H1 (cell line): ENCODE measurements at regions not wholly inside any gene's neighbourhood (a gene's known extent, or its start where the extent isn't known, plus 50 kb on each side); places are given as distances from the start of the nearest gene placed in this dataset.

Experiments
- CTCF ChIA-PET: fragments of 300-600 bp; sonication (Branson Sonifier 250); formaldehyde crosslinking; loops from one replicate; lab custom pipeline; 2021; ENCODE audit not compliant: partially characterized antibody; lab: Charles Lee
- POLR2A ChIA-PET: fragments of 300-600 bp; sonication (Branson Sonifier 250); formaldehyde crosslinking; loops from one replicate; lab custom pipeline; 2021; ENCODE audit warnings: inconsistent platforms; ENCODE audit not compliant: partially characterized antibody; lab: Charles Lee
- DNase-seq, 2 experiments: peaks; one replicate each; pipeline versions ENCODE4 v3.0.0 to v3.0.0-alpha.2; 2010 to 2022; ENCODE audit warnings: low spot score in 2 of 2, low read depth in 1 of 2, mixed read lengths in 1 of 2
- FAIRE-seq: peaks from 2 replicates; lab custom pipeline; 2011; peaks lifted over from hg19 to GRCh38; lab: Jason Lieb, UNC
- H2AFZ ChIP-seq: 2 replicates; pipeline ENCODE4 v1.8.1; 2012; ENCODE audit warnings: low read length, inconsistent platforms
- H2AK5ac ChIP-seq: 2 replicates; pipeline ENCODE4 v1.6.1; 2013; ENCODE audit warnings: low read depth, low read length
- H2BK120ac ChIP-seq: replicated peaks from 2 replicates; pipeline ENCODE3; 2013; ENCODE audit warnings: low read depth, low read length, inconsistent platforms
- H2BK12ac ChIP-seq: 2 replicates; pipeline ENCODE4 v1.6.1; 2013; ENCODE audit warnings: low read depth, low read length
- H2BK15ac ChIP-seq: 2 replicates; pipeline ENCODE4 v1.6.1; 2013; ENCODE audit warnings: low read length
- H2BK20ac ChIP-seq: 2 replicates; pipeline ENCODE4 v1.6.1; 2013; ENCODE audit warnings: low read length
- H2BK5ac ChIP-seq: 2 replicates; pipeline ENCODE4 v1.6.1; 2013; ENCODE audit warnings: low read depth, low read length
- H3K14ac ChIP-seq: 2 replicates; pipeline ENCODE4 v1.6.1; 2013; ENCODE audit warnings: inconsistent platforms; ENCODE audit not compliant: insufficient read length
- H3K18ac ChIP-seq: 2 replicates; pipeline ENCODE4 v1.6.1; 2013; ENCODE audit warnings: low read length; ENCODE audit errors: extremely low read depth
- H3K23ac ChIP-seq: 2 replicates; pipeline ENCODE4 v1.6.1; 2013; ENCODE audit warnings: inconsistent platforms; ENCODE audit not compliant: insufficient read length
- H3K23me2 ChIP-seq: 2 replicates; pipeline ENCODE4 v1.6.1; 2013; ENCODE audit warnings: low read depth, low read length
- H3K27ac ChIP-seq: 2 replicates; pipeline ENCODE4 v1.6.1; 2011; ENCODE audit warnings: low read depth, low read length, inconsistent platforms
- H3K27me3 ChIP-seq, 4 experiments: replicated peaks in 1 of 4; 1 replicate in 1 of 4; 2 replicates in 3 of 4; pipeline versions ENCODE4 v1.6.1 to v1.8.1; 2011 to 2013; ENCODE audit warnings: low read length in 3 of 4, mild to moderate bottlenecking in 3 of 4, inconsistent platforms in 2 of 4, mixed read lengths in 2 of 4, moderate library complexity in 1 of 4; ENCODE audit not compliant: control insufficient read depth in 3 of 4, insufficient read depth in 3 of 4; ENCODE audit errors: extremely low read depth in 1 of 4
- H3K36me3 ChIP-seq, 4 experiments: 2 replicates each; pipeline versions ENCODE4 v1.6.1 to v1.8.1; 2011 to 2013; ENCODE audit warnings: mild to moderate bottlenecking in 4 of 4, low read length in 3 of 4, moderate library complexity in 2 of 4, control low read depth in 1 of 4, inconsistent platforms in 1 of 4; ENCODE audit not compliant: insufficient read depth in 4 of 4, control insufficient read depth in 2 of 4
- H3K4ac ChIP-seq: replicated peaks from 2 replicates; pipeline ENCODE3; 2013; ENCODE audit warnings: low read length, low read depth, mixed read lengths, inconsistent platforms; ENCODE audit not compliant: insufficient read length
- H3K4me1 ChIP-seq, 4 experiments: replicated peaks in 1 of 4; 1 replicate in 1 of 4; 2 replicates in 3 of 4; pipeline versions ENCODE4 v1.6.1 to v1.8.1; 2011 to 2013; ENCODE audit warnings: low read length in 3 of 4, inconsistent platforms in 2 of 4, mixed read lengths in 1 of 4; ENCODE audit not compliant: insufficient read depth in 4 of 4, control insufficient read depth in 3 of 4
- H3K4me2 ChIP-seq, 2 experiments: 2 replicates each; pipeline versions ENCODE4 v1.6.1 to v1.8.1; 2011 to 2013; ENCODE audit warnings: low read depth in 2 of 2, low read length in 2 of 2, control low read depth in 1 of 2, inconsistent platforms in 1 of 2, mild to moderate bottlenecking in 1 of 2; ENCODE audit not compliant: insufficient read depth in 1 of 2
- H3K4me3 ChIP-seq, 4 experiments: fragments of 200-600, 300-600 bp in 1 of 4; sonication (generic), shearing (Covaris generic), sonication (Bioruptor Twin) in 1 of 4; 2 replicates each; pipeline versions ENCODE4 v1.5.1 to v1.8.1; 2011 to 2016; ENCODE audit warnings: low read length in 4 of 4, low read depth in 3 of 4, control low read depth in 2 of 4, inconsistent platforms in 2 of 4, mild to moderate bottlenecking in 2 of 4, mixed read lengths in 1 of 4, moderate library complexity in 1 of 4; ENCODE audit not compliant: insufficient read depth in 2 of 4; ENCODE audit errors: extremely low read depth in 1 of 4
- H3K56ac ChIP-seq: replicated peaks from 2 replicates; pipeline ENCODE3; 2013; ENCODE audit warnings: low read depth, mild to moderate bottlenecking, mixed read lengths, low read length, inconsistent platforms; ENCODE audit not compliant: insufficient read length
- H3K79me1 ChIP-seq: 2 replicates; pipeline ENCODE4 v1.6.1; 2013; ENCODE audit warnings: low read depth, low read length, control low read depth
- H3K79me2 ChIP-seq, 2 experiments: 2 replicates each; pipeline versions ENCODE4 v1.6.1 to v1.8.1; 2012 to 2013; ENCODE audit warnings: low read length in 2 of 2, mild to moderate bottlenecking in 2 of 2, inconsistent platforms in 1 of 2; ENCODE audit not compliant: insufficient read depth in 2 of 2, control insufficient read depth in 1 of 2
- H3K9ac ChIP-seq, 4 experiments: replicated peaks in 1 of 4; 1 replicate in 1 of 4; 2 replicates in 3 of 4; pipeline versions ENCODE4 v1.6.1 to v1.8.1; 2011 to 2013; ENCODE audit warnings: low read depth in 3 of 4, low read length in 3 of 4, control low read depth in 2 of 4, mild to moderate bottlenecking in 2 of 4, moderate library complexity in 2 of 4, inconsistent platforms in 1 of 4; ENCODE audit errors: extremely low read depth in 1 of 4
- H3K9me3 ChIP-seq, 2 experiments: 2 replicates each; pipeline versions ENCODE4 v1.6.1 to v1.8.1; 2012 to 2013; ENCODE audit warnings: mild to moderate bottlenecking in 2 of 2, moderate library complexity in 2 of 2, control low read depth in 1 of 2, inconsistent platforms in 1 of 2, low read depth in 1 of 2, low read length in 1 of 2, mixed read lengths in 1 of 2; ENCODE audit not compliant: insufficient read depth in 2 of 2
- H4K20me1 ChIP-seq, 2 experiments: replicated peaks in 1 of 2; 2 replicates each; pipeline versions ENCODE3 to v1.8.1; 2011 to 2013; ENCODE audit warnings: inconsistent platforms in 2 of 2, low read length in 2 of 2, mild to moderate bottlenecking in 1 of 2; ENCODE audit not compliant: insufficient read depth in 2 of 2, control insufficient read depth in 1 of 2
- H4K5ac ChIP-seq: 2 replicates; pipeline ENCODE4 v1.6.1; 2013; ENCODE audit warnings: low read length, low read depth, mixed read lengths, inconsistent platforms; ENCODE audit not compliant: insufficient read length
- H4K8ac ChIP-seq: 2 replicates; pipeline ENCODE4 v1.8.0; 2013; ENCODE audit warnings: mild to moderate bottlenecking, moderate library complexity, low read length, inconsistent platforms; ENCODE audit not compliant: insufficient read depth; ENCODE audit errors: extremely low read depth
- H4K91ac ChIP-seq: replicated peaks from 2 replicates; pipeline ENCODE3; 2013; ENCODE audit warnings: low read length, mixed read lengths, inconsistent platforms; ENCODE audit not compliant: insufficient read length
- HDAC2 ChIP-seq, 2 experiments: fragments of 300-600 bp in 1 of 2; sonication (generic) in 1 of 2; IDR thresholded peaks; 2 replicates each; pipeline ENCODE4 v1.6.1; 2011 to 2012; ENCODE audit warnings: low read depth in 2 of 2, low read length in 2 of 2, mild to moderate bottlenecking in 2 of 2, moderate library complexity in 2 of 2, borderline replicate concordance in 1 of 2, inconsistent platforms in 1 of 2
- RBBP5 ChIP-seq: IDR thresholded peaks from 2 replicates; pipeline ENCODE4 v1.7.1; 2012; ENCODE audit warnings: low read depth, mild to moderate bottlenecking, inconsistent platforms, low read length, moderate library complexity, borderline replicate concordance
- SAP30 ChIP-seq: fragments of 300-600 bp; sonication (generic); IDR thresholded peaks from 2 replicates; pipeline ENCODE4 v1.7.1; 2012; ENCODE audit warnings: low read length, moderate library complexity, mild to moderate bottlenecking, inconsistent platforms; ENCODE audit not compliant: insufficient read depth, insufficient replicate concordance
- WGBS, 2 experiments: shearing (Covaris generic) in 1 of 2; methylation state at CpG; one replicate each; pipeline versions ENCODE4 v1.1.6 to v1.1.7; 2013 to 2015; ENCODE audit warnings: low lambda C conversion rate in 2 of 2, mixed read lengths in 2 of 2, inconsistent platforms in 1 of 2, low coverage in 1 of 2, missing lambda C conversion rate in 1 of 2; ENCODE audit not compliant: insufficient replicate concordance in 2 of 2, insufficient coverage in 1 of 2, insufficient read length in 1 of 2; ENCODE audit errors: extremely low coverage in 1 of 2, missing lambda C conversion rate in 1 of 2; 5-methylcytosine and 5-hydroxymethylcytosine counted together

GRCh38 chr3:64975147-64975546, 287.3 kb upstream of the ADAMTS9 start:
- Histone ChIP-seq H2BK120ac (no peak overlapping the region), H2BK15ac (no peak overlapping the region), H3K4me3 (no peak overlapping the region), H3K4ac (no peak overlapping the region), H3K27ac (no peak overlapping the region), H3K4me1 (no peaks in the 10 kb centered on the region), H3K14ac (no peak overlapping the region), H4K20me1 (no peaks in the 10 kb centered on the region), H3K9ac (no peak overlapping the region), H3K4me2 (no peak overlapping the region), H2AK5ac (no peak overlapping the region), H3K79me2 (no peaks in the 10 kb centered on the region), H3K23me2 (no peaks in the 10 kb centered on the region), H2AFZ (no peak overlapping the region), H4K8ac (no peak overlapping the region), H4K5ac (no peak overlapping the region), H3K23ac (no peak overlapping the region), H3K56ac (no peak overlapping the region), H2BK12ac (no peak overlapping the region), H3K79me1 (no peaks in the 10 kb centered on the region), H2BK20ac (no peak overlapping the region), H3K18ac (no peak overlapping the region), H3K36me3 (no peaks in the 10 kb centered on the region), H2BK5ac (no peak overlapping the region), H3K9me3 (no peaks in the 10 kb centered on the region), H4K91ac (no peak overlapping the region), H3K27me3 (no peaks in the 10 kb centered on the region)
- 92% methylated on average over 2 of the region's 2 CpGs; no CpG with 5 or more reads in 1 of the 2 experiments for WGBS, 2 experiments
- ChIA-PET CTCF (no interaction called here), POLR2A (no interaction called here)
- FAIRE-seq (no peak), DNase-seq (no peak)
- TF ChIP-seq HDAC2 (IDR thresholded peaks at IDR 0.05; ENCODE audit: borderline replicate concordance in 1 of 2, low read depth in 2 of 2, low read length in 2 of 2) (no peak), SAP30 (no peak), RBBP5 (no peak)
